Natural killer cell (primary cell): ENCODE measurements at regions not wholly inside any gene's neighbourhood (a gene's known extent, or its start where the extent isn't known, plus 50 kb on each side); places are given as distances from the start of the nearest gene placed in this dataset.

Experiments
- ATAC-seq, 3 donors: fragments of 150-1000 bp in 2 of 3; fragments of 200-7000 bp in 1 of 3; cut with Tn5 transposase; 1 replicate in 1 of 3; 2 replicates in 2 of 3; pipeline ENCODE4 v1.10.0; 2021; ENCODE audit warnings: mild to moderate bottlenecking in 2 of 3, moderate library complexity in 2 of 3
- DNase-seq, 2 donors: peaks; one replicate each; pipeline versions ENCODE4 v3.0.0 to v3.0.0-alpha.2; 2013 to 2021; ENCODE audit warnings: mixed read lengths in 1 of 2
- H3K27ac ChIP-seq: one replicate; pipeline ENCODE4 v1.5.1; 2013; ENCODE audit warnings: mild to moderate bottlenecking, low read length
- H3K27me3 ChIP-seq: one replicate; pipeline ENCODE4 v1.6.1; 2013; ENCODE audit warnings: low read length; ENCODE audit not compliant: control insufficient read depth, insufficient read depth
- H3K36me3 ChIP-seq: one replicate; pipeline ENCODE4 v1.6.1; 2013; ENCODE audit warnings: low read length; ENCODE audit not compliant: control insufficient read depth, insufficient read depth
- H3K4me1 ChIP-seq: one replicate; pipeline ENCODE4 v1.6.1; 2013; ENCODE audit warnings: low read length; ENCODE audit not compliant: control insufficient read depth, insufficient read depth
- H3K4me3 ChIP-seq: one replicate; pipeline ENCODE4 v1.5.1; 2013; ENCODE audit warnings: low read length
- H3K9me3 ChIP-seq: one replicate; pipeline ENCODE4 v1.6.1; 2013; ENCODE audit warnings: low read length; ENCODE audit not compliant: control insufficient read depth, insufficient read depth
- H3K27ac Mint-ChIP-seq, 2 donors: one replicate each; pipeline ENCODE4 v1.8.0; 2022; ENCODE audit warnings: mild to moderate bottlenecking in 2 of 2, mixed read lengths in 2 of 2, moderate library complexity in 1 of 2
- H3K27me3 Mint-ChIP-seq, 2 donors: one replicate each; pipeline ENCODE4 v1.8.0; 2022; ENCODE audit warnings: low read depth in 2 of 2, mixed read lengths in 2 of 2
- H3K36me3 Mint-ChIP-seq: one replicate; pipeline ENCODE4 v1.8.0; 2022; ENCODE audit warnings: mixed read lengths
- H3K4me1 Mint-ChIP-seq, 2 donors: one replicate each; pipeline ENCODE4 v1.8.0; 2022; ENCODE audit warnings: mixed read lengths in 2 of 2
- H3K4me3 Mint-ChIP-seq: one replicate; pipeline ENCODE4 v1.8.0; 2022; ENCODE audit warnings: mild to moderate bottlenecking, moderate library complexity, mixed read lengths
- H3K9me3 Mint-ChIP-seq, 2 donors: one replicate each; pipeline ENCODE4 v1.8.0; 2022; ENCODE audit warnings: mixed read lengths in 2 of 2
- WGBS: methylation state at CpG from one replicate; pipeline ENCODE4 v1.1.7; 2013; ENCODE audit warnings: missing lambda C conversion rate; ENCODE audit not compliant: insufficient coverage; 5-methylcytosine and 5-hydroxymethylcytosine counted together
- intact Hi-C: fragments of 100-400 bp; cut with micrococcal nuclease; formaldehyde crosslinking; loops from one replicate; pipeline ENCODE4 v1.14.2; 2022
- TF ChIP-seq, protein P1 (sequence below): fragments of 200-600 bp; IDR thresholded peaks from one replicate; pipeline ENCODE4 v1.8.0; 2022; ENCODE audit warnings: antibody characterized with exemption

DNA sequence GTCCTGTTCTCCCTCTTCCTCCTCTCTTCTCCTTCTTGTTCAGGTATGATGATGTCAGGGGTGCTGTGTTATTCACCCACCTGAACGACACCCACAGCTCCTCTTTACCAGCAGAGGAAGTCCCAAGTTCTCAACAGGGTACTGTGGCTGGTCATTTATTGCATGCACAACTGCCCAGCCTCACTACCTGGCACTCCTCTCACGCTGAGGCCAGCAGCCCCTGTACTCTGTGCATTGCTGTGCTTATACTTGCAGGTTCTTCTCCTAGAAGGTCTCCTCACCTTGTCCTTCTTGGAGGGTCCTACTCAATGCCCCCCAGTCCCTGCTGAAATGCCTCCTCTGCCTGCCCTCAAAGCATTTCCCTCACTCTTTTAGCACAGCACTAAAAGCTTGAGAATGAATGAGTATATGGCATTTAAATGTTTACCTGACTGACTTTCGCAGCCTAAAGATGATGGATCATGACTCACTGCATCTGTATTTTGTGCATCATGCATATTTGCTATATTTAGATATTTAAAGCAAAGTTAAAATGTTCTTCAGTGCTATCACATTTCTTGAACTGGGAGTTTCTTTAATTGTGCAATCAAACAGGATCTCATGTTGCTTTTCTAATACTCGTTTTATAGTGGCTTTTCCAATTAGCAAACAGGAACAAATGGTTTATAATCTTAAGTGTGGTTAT lies 1069.3 kb downstream of the NLGN4Y start:
- H3K27me3 Mint-ChIP-seq = no peaks in the 10 kb centered on the region
- H3K4me1 Mint-ChIP-seq = no peaks in the 10 kb centered on the region
- 63% methylated on average over 3 of the region's 4 CpGs for WGBS
- H3K9me3 Mint-ChIP-seq = peaks cover 0 to 3% of the 10 kb centered on the region in 2 donors
- H3K27ac Mint-ChIP-seq = no peak overlapping the region
- Histone ChIP-seq H3K27me3 (no peaks in the 10 kb centered on the region), H3K4me3 (no peak overlapping the region), H3K27ac (no peak overlapping the region), H3K4me1 (no peaks in the 10 kb centered on the region), H3K36me3 (no peaks in the 10 kb centered on the region), H3K9me3 (no peaks in the 10 kb centered on the region)
- no peaks in the 10 kb centered on the region for H3K36me3 Mint-ChIP-seq
- TF ChIP-seq, protein P1, sequence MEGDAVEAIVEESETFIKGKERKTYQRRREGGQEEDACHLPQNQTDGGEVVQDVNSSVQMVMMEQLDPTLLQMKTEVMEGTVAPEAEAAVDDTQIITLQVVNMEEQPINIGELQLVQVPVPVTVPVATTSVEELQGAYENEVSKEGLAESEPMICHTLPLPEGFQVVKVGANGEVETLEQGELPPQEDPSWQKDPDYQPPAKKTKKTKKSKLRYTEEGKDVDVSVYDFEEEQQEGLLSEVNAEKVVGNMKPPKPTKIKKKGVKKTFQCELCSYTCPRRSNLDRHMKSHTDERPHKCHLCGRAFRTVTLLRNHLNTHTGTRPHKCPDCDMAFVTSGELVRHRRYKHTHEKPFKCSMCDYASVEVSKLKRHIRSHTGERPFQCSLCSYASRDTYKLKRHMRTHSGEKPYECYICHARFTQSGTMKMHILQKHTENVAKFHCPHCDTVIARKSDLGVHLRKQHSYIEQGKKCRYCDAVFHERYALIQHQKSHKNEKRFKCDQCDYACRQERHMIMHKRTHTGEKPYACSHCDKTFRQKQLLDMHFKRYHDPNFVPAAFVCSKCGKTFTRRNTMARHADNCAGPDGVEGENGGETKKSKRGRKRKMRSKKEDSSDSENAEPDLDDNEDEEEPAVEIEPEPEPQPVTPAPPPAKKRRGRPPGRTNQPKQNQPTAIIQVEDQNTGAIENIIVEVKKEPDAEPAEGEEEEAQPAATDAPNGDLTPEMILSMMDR = no peak
- ATAC-seq (no peak), DNase-seq (no peak)
- intact Hi-C loops = no loop called here
- no peak overlapping the region for H3K4me3 Mint-ChIP-seq

DNA sequence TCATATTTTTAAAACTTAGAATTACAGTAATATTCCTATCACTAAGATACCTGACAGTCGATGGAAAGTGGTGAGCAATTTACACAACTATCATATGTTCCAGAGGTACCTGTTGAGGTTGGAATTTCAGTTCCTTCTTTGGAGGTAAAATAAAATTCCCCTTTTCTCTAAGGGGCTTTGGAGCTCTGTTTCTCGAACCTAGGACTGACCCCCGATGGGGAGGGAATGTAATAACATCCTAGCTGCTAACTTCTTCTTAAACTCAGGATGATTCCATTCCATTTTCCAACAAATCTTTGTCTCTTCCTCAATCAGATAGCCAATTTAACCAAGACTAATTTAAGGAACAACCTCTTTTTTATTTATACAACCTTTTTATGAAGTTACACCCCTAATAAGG lies 1069.8 kb downstream of the NLGN4Y start:
- H3K9me3 ChIP-seq = no peaks in the 10 kb centered on the region
- no peaks in the 10 kb centered on the region for H3K36me3 Mint-ChIP-seq
- TF ChIP-seq, protein P1 = no peak
- H3K27ac Mint-ChIP-seq = no peak overlapping the region
- no peaks in the 10 kb centered on the region for H3K27me3 ChIP-seq
- H3K27ac ChIP-seq = no peak overlapping the region
- no peaks in the 10 kb centered on the region for H3K4me1 ChIP-seq
- 51% methylated on average over 2 of the region's 3 CpGs for WGBS
- no peaks in the 10 kb centered on the region for H3K36me3 ChIP-seq
- H3K4me3 Mint-ChIP-seq = no peak overlapping the region
- intact Hi-C loops = no loop called here
- H3K4me3 ChIP-seq = no peak overlapping the region
- ATAC-seq (no peak), DNase-seq (no peak)
- H3K4me1 Mint-ChIP-seq = no peaks in the 10 kb centered on the region
- peaks cover 0 to 3% of the 10 kb centered on the region in 2 donors for H3K9me3 Mint-ChIP-seq
- H3K27me3 Mint-ChIP-seq = no peaks in the 10 kb centered on the region

DNA sequence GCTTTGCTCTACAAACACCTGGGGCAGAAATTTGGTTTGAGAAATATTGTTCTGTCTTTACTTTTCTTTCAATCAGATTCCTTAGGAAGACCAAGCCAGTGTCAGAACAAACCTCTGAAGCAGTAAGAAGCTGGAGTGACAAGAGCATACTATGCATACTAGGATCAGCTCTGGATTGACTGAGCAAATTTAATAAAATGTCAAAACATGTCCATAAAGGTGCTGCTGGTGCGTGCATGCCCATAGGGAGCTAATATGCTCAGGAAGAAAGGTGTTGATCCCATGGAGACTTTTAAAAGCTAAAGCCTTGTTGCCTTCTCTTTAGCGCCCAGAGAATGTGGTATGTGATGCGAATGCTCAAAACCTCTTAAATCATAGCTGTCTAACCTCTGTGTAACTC lies 1076.2 kb downstream of the NLGN4Y start:
- Histone ChIP-seq H3K27ac (no peak overlapping the region), H3K9me3 (no peaks in the 10 kb centered on the region), H3K27me3 (no peaks in the 10 kb centered on the region), H3K4me1 (no peaks in the 10 kb centered on the region), H3K4me3 (no peak overlapping the region), H3K36me3 (no peaks in the 10 kb centered on the region)
- TF ChIP-seq, protein P1 = no peak
- peaks cover 0 to 4% of the 10 kb centered on the region in 2 donors for H3K9me3 Mint-ChIP-seq
- 96% methylated on average over 3 of the region's 3 CpGs for WGBS
- intact Hi-C loops = no loop called here
- no peak overlapping the region for H3K4me3 Mint-ChIP-seq
- no peak for DNase-seq
- H3K4me1 Mint-ChIP-seq = no peaks in the 10 kb centered on the region
- H3K36me3 Mint-ChIP-seq = no peaks in the 10 kb centered on the region
- no peaks in the 10 kb centered on the region for H3K27me3 Mint-ChIP-seq
- no peak for ATAC-seq
- no peak overlapping the region for H3K27ac Mint-ChIP-seq

DNA sequence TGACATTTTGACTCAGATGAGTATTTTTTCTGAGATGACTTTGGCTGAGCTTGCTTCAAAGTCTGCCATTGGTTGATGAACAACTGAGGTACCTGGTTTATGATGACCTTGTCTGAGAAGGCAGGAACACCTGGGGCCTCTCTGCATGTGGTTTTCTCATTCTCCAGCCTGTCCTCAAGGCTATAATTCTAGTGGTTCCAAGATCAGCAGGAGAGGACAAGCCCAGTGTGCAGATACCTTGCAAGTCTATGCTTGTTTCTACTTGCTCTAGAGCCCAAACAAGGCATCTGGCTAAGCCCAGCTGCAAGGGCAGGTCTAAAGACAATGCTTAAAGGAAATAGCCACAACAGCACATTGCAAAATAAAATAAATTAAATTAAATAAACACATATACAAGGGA lies 1100.0 kb downstream of the NLGN4Y start:
- TF ChIP-seq, protein P1 = no peak
- H3K27ac Mint-ChIP-seq = no peak overlapping the region
- H3K36me3 ChIP-seq = no peaks in the 10 kb centered on the region
- ATAC-seq = no peak
- no peak for DNase-seq
- no peaks in the 10 kb centered on the region for H3K27me3 ChIP-seq
- peaks cover 0 to 3% of the 10 kb centered on the region in 2 donors for H3K9me3 Mint-ChIP-seq
- no peaks in the 10 kb centered on the region for H3K36me3 Mint-ChIP-seq
- H3K4me1 Mint-ChIP-seq = no peaks in the 10 kb centered on the region
- intact Hi-C loops = no loop called here
- no peaks in the 10 kb centered on the region for H3K4me1 ChIP-seq
- no peak overlapping the region for H3K27ac ChIP-seq
- H3K9me3 ChIP-seq = no peaks in the 10 kb centered on the region
- H3K4me3 Mint-ChIP-seq = no peak overlapping the region
- no peaks in the 10 kb centered on the region for H3K27me3 Mint-ChIP-seq
- H3K4me3 ChIP-seq = no peak overlapping the region
